ENCODE measurements at regions not wholly inside any gene's neighbourhood (a gene's known extent, or its start where the extent isn't known, plus 50 kb on each side); places are given as distances from the start of the nearest gene placed in this dataset.

DNA sequence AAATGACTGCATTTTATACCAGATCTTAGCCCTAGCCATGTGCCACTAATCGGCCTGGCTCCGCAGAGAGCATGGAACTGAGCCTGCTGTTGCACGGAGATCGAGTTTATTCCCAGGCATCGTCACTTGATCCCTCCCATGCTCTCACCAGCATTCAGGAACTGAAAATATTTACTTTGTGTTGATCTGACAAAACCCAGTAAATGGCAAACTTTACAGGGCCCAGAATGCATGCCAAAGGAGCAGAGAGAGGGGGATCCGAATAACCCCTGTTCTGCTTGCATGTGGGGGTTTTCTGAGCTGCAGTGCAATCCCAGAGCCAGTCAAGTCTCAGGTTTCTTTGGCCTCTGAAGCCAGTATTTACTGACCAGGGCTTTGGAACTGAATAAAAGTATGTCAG is 87.3 kb downstream of the GAS1 start:
- no peak overlapping the region for H3K4me2 ChIP-seq
- no peaks in the 10 kb centered on the region for H3K4me1 ChIP-seq
- no peaks in the 10 kb centered on the region for H4K20me1 ChIP-seq
- H3K27ac ChIP-seq = no peak overlapping the region
- no peaks in the 10 kb centered on the region for H3K27me3 ChIP-seq
- H3K4me3 ChIP-seq = no peak overlapping the region
- no peak overlapping the region for H3K9ac ChIP-seq
- no peaks in the 10 kb centered on the region for H3K9me3 ChIP-seq (replicated peaks in 1 of 11)
- no peaks in the 10 kb centered on the region for H3K36me3 ChIP-seq
- TF ChIP-seq Cebpa-rat (IDR thresholded peaks at IDR 0.05) = no peak

DNA sequence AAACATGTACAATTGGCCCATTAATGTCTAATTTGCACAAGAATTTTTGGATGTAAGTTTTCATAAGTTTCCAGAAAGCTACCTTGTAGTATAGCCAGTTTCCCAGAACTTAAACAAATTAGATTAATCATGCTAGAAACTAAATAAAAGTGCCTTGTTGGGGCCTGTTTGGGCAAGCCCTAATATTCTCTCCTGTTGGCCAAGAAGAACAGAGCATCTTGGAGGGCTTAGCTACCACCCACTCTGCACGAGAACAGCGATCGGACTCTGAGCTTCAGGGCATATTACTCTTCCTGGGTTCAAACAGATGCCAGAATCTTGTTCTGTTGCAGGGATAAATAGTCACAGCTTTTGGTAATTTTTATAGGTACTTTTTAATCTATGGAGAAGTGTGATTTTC is 88.2 kb downstream of the GAS1 start:
- no peaks in the 10 kb centered on the region for H4K20me1 ChIP-seq
- H3K9me3 ChIP-seq (replicated peaks in 1 of 11) = no peaks in the 10 kb centered on the region
- no peak overlapping the region for H3K27ac ChIP-seq
- no peak overlapping the region for H3K9ac ChIP-seq
- no peak overlapping the region for H3K4me2 ChIP-seq
- H3K36me3 ChIP-seq = no peaks in the 10 kb centered on the region
- no peak for TF ChIP-seq Cebpa-rat (IDR thresholded peaks at IDR 0.05)
- H3K27me3 ChIP-seq = no peaks in the 10 kb centered on the region
- no peak overlapping the region for H3K4me3 ChIP-seq
- no peaks in the 10 kb centered on the region for H3K4me1 ChIP-seq

DNA sequence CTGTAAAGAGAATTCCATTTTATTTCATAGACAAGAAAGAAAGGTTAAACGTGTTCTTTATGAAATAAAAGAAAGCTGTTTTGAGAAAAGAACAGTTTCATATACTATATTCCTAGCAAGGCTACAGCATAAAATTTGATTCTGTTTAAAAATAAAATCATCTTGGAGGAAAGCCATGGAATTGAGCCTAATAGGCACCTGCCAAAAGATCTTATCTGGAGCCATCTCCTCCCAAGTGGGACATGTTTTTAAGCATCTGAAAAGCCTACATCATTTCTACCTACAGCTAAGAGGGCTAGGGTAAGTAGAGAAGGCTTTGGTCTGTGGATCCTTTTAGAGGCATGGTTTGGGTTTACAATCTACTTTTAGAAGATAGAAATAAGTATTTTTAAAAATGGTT is 89.3 kb downstream of the GAS1 start:
- no peaks in the 10 kb centered on the region for H3K27me3 ChIP-seq
- no peaks in the 10 kb centered on the region for H4K20me1 ChIP-seq
- no peak overlapping the region for H3K4me2 ChIP-seq
- TF ChIP-seq Cebpa-rat (IDR thresholded peaks at IDR 0.05) = no peak
- H3K9me3 ChIP-seq (replicated peaks in 1 of 11) = no peaks in the 10 kb centered on the region
- no peak overlapping the region for H3K4me3 ChIP-seq
- no peak overlapping the region for H3K27ac ChIP-seq
- H3K4me1 ChIP-seq = no peaks in the 10 kb centered on the region
- no peaks in the 10 kb centered on the region for H3K36me3 ChIP-seq
- no peak overlapping the region for H3K9ac ChIP-seq

DNA sequence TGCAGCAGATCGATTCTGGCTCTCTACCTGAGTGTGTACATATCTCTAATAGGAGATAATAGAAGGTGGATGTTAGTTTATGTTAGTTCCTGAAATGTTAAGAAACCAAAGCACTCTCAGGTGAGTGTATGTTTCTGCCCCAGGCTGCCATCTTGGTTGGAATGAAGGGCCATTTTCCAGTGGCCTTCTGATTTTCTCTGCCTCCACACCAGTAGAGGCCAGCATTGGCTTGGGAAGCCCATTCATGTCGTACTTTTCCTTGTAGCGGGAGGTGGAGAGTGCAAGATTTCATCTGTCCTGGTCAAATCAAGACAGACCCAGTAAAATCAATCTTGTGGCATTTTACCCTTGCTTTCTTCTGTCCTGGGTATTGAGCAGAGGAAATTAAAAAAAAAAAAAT is 91.0 kb downstream of the GAS1 start:
- Histone ChIP-seq H3K9ac (no peak overlapping the region), H4K20me1 (no peaks in the 10 kb centered on the region), H3K36me3 (no peaks in the 10 kb centered on the region), H3K27ac (no peak overlapping the region), H3K9me3 (replicated peaks in 1 of 11) (peaks cover 0 to under 1% (median 0%) of the 10 kb centered on the region in 11 experiments; a peak in 1 of 22 replicates), H3K27me3 (no peaks in the 10 kb centered on the region), H3K4me2 (no peak overlapping the region), H3K4me3 (no peak overlapping the region), H3K4me1 (no peaks in the 10 kb centered on the region)
- no peak for TF ChIP-seq Cebpa-rat (IDR thresholded peaks at IDR 0.05)

DNA sequence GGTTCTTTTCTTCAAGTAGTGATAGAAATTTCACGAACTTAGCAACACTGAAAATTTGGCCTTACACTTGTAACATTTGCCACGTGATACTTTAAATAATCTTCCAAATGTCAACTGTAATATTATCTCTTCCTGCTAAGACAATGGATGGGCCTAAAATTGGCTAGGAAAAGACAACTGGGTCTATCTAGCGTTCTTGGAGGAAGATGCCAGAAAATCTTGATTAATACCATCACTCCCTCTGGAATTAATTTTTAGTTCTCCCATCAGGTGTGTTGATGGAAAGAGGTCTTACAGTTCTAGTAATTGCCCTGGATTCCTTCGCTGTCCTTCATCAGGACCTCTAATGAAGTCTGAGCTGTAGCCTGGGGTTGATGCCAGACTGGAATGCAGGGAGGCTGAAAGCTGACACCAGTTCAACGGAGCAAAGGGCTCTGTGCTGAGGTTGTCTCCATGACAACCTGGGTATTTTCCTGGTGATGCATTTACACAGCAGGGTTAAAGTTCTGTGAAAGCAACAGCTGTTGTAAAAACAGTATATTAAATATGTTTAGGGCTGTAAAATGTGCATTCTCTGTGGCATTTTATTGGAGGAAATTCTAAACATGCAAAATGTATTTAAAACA is 92.3 kb downstream of the GAS1 start:
- no peak overlapping the region for H3K9ac ChIP-seq
- no peak overlapping the region for H3K4me2 ChIP-seq
- H4K20me1 ChIP-seq = no peaks in the 10 kb centered on the region
- no peak overlapping the region for H3K4me3 ChIP-seq
- no peaks in the 10 kb centered on the region for H3K4me1 ChIP-seq
- H3K36me3 ChIP-seq = no peaks in the 10 kb centered on the region
- TF ChIP-seq Cebpa-rat (IDR thresholded peaks at IDR 0.05) = no peak
- peaks cover 0 to 4% (median 0%) of the 10 kb centered on the region in 11 experiments; a peak in 1 of 22 replicates for H3K9me3 ChIP-seq (replicated peaks in 1 of 11)
- no peak overlapping the region for H3K27ac ChIP-seq
- H3K27me3 ChIP-seq = no peaks in the 10 kb centered on the region

DNA sequence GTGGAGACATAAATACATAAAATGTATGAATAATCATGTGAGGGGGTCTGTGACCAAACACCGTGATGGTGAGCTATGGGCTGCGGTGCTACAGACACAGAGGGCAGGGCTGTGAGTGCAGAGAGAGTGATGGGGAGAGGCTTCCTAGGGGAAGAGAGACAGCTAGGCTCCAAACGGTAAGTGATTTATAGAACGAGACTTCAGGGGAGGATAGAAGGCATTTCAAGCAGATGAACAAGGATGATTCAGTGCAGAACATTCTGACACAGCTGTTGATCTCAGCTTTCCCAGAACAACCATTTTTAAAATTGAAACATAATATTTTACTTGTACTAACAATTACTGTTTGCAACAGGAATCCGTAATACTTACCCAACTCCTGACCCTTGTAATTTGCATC is 100.7 kb downstream of the GAS1 start:
- Histone ChIP-seq H4K20me1 (no peaks in the 10 kb centered on the region), H3K27me3 (no peaks in the 10 kb centered on the region), H3K4me1 (no peaks in the 10 kb centered on the region), H3K9ac (no peak overlapping the region), H3K4me3 (no peak overlapping the region), H3K9me3 (replicated peaks in 1 of 11) (peaks cover 0 to 4% (median 0%) of the 10 kb centered on the region in 11 experiments; a peak in 1 of 22 replicates), H3K27ac (no peak overlapping the region), H3K4me2 (no peak overlapping the region), H3K36me3 (no peaks in the 10 kb centered on the region)
- TF ChIP-seq Cebpa-rat (IDR thresholded peaks at IDR 0.05) = no peak

DNA sequence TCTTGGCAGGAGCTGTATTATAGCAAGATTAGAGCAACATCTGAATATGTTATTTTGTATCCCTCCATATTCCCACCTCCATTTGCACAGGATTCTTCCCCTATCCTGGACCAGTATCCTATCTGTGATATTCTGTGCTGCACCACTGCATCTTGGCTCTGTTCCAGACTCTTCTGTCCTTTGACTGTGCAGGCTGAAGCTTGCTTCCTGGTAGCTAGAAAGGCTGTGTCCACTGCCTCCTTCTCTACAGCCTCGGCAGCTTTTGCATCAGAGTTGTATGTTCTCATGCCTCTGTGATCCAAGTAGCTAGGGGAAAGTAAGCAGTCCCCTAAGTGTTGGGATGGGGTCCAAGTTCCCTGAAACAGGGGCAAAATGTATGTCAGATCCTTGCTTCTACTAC is 104.1 kb downstream of the GAS1 start:
- no peak overlapping the region for H3K27ac ChIP-seq
- no peak overlapping the region for H3K4me3 ChIP-seq
- TF ChIP-seq Cebpa-rat (IDR thresholded peaks at IDR 0.05) = no peak
- H3K36me3 ChIP-seq = no peaks in the 10 kb centered on the region
- no peak overlapping the region for H3K9ac ChIP-seq
- no peaks in the 10 kb centered on the region for H4K20me1 ChIP-seq
- H3K27me3 ChIP-seq = no peaks in the 10 kb centered on the region
- no peaks in the 10 kb centered on the region for H3K9me3 ChIP-seq (replicated peaks in 1 of 11)
- H3K4me2 ChIP-seq = no peak overlapping the region
- H3K4me1 ChIP-seq = no peaks in the 10 kb centered on the region

DNA sequence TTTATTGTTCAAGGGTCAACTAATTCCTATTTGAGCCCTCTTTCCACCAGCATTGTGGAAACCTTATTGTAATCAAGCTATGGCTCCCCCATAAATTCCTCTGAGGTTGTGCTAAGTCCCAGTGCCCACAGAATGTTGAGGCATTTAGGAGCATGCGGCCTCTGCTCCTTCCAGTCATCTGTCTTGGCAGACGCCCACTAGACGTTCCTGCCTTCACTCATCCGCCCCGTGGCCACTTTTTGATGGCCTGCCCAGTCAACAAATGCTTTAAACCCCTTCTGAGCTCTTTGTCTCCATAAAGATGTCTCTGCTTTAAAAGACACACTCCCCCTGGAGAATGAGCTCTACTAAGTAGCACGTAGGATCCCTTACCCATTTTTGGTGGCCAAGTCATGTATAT is 104.7 kb downstream of the GAS1 start:
- Histone ChIP-seq H3K36me3 (no peaks in the 10 kb centered on the region), H3K27me3 (no peaks in the 10 kb centered on the region), H3K27ac (no peak overlapping the region), H4K20me1 (no peaks in the 10 kb centered on the region), H3K9me3 (replicated peaks in 1 of 11) (no peaks in the 10 kb centered on the region), H3K4me1 (no peaks in the 10 kb centered on the region), H3K4me3 (no peak overlapping the region), H3K9ac (no peak overlapping the region), H3K4me2 (no peak overlapping the region)
- TF ChIP-seq Cebpa-rat (IDR thresholded peaks at IDR 0.05) = no peak

DNA sequence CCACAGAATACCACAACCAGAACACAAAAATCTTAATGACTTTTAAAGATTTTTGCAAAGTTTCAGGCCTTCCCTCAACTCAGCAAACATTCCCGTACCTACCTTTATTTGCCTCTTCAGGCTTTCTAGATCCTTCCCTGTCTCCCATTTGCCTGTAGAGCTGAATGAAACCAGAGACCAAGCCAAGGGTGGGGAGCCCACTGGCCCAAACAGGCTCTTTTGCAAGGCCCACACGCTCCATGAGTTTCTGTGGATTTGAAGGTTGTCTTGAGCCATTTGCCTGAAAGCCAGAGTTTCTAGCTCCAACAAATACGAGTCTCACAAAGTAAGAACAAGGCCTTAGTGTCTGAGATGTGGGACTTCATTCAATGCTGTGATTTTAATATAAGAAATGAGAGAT is 107.8 kb downstream of the GAS1 start:
- no peak overlapping the region for H3K9ac ChIP-seq
- TF ChIP-seq Cebpa-rat (IDR thresholded peaks at IDR 0.05) = no peak
- H3K27me3 ChIP-seq = no peaks in the 10 kb centered on the region
- no peak overlapping the region for H3K27ac ChIP-seq
- H3K4me3 ChIP-seq = no peak overlapping the region
- H3K9me3 ChIP-seq (replicated peaks in 1 of 11) = no peaks in the 10 kb centered on the region
- H3K4me1 ChIP-seq = peaks cover 0 to 11% (median 8%) of the 10 kb centered on the region in 10 experiments; a peak in 13 of 20 replicates
- no peaks in the 10 kb centered on the region for H3K36me3 ChIP-seq
- H4K20me1 ChIP-seq = no peaks in the 10 kb centered on the region
- no peak overlapping the region for H3K4me2 ChIP-seq

Measured in BLaER1 treated with 17β-estradiol and CSF1 and Interleukin-3, amounts not matched to agents 10 nM and 100 nM (cell line).